ENCODE measurements at regions not wholly inside any gene's neighbourhood (a gene's known extent, or its start where the extent isn't known, plus 50 kb on each side); places are given as distances from the start of the nearest gene placed in this dataset.

DNA sequence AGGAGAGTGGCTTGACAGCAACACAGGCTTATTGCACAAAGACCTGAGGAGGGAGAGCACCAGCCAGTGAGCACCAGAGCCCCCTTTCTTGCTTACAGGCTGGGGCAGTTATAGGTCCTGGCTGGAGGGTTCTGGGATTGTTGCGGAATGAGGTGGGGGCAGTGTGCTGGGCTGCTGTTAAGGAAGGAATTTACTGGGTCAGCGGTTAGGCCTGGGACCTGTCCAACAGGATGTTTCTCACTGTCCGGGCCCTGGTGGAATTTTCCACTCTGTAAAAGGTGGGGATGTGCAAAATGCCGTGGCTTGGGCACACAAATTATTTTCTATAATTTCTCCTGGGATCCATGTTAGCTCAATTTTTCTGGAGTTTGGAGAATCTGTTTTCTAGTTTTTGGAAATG lies 757.3 kb downstream of the TYW1 start:
- Histone ChIP-seq H3K27ac (ENCODE audit: low read depth, low read length, poor library complexity, severe bottlenecking) (no peak overlapping the region), H3K27me3 (replicated peaks; ENCODE audit: insufficient read depth, low read depth, low read length, poor library complexity) (no peaks in the 10 kb centered on the region), H3K9me3 (ENCODE audit: low read depth, low read length, poor library complexity, severe bottlenecking) (no peaks in the 10 kb centered on the region), H3K4me1 (ENCODE audit: insufficient read depth, low read length, poor library complexity, severe bottlenecking) (no peaks in the 10 kb centered on the region), H3K4me3 (ENCODE audit: low read depth, low read length, poor library complexity, severe bottlenecking) (no peak overlapping the region), H3K36me3 (ENCODE audit: insufficient read depth, low read length, poor library complexity, severe bottlenecking) (no peaks in the 10 kb centered on the region)
- TF ChIP-seq EZH2 (IDR thresholded peaks at IDR 0.05; ENCODE audit: borderline replicate concordance, low read depth, low read length, poor library complexity, severe bottlenecking), result no peak
- TF ChIP-seq, protein P1, sequence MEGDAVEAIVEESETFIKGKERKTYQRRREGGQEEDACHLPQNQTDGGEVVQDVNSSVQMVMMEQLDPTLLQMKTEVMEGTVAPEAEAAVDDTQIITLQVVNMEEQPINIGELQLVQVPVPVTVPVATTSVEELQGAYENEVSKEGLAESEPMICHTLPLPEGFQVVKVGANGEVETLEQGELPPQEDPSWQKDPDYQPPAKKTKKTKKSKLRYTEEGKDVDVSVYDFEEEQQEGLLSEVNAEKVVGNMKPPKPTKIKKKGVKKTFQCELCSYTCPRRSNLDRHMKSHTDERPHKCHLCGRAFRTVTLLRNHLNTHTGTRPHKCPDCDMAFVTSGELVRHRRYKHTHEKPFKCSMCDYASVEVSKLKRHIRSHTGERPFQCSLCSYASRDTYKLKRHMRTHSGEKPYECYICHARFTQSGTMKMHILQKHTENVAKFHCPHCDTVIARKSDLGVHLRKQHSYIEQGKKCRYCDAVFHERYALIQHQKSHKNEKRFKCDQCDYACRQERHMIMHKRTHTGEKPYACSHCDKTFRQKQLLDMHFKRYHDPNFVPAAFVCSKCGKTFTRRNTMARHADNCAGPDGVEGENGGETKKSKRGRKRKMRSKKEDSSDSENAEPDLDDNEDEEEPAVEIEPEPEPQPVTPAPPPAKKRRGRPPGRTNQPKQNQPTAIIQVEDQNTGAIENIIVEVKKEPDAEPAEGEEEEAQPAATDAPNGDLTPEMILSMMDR (conservative IDR thresholded peaks at IDR 0.05; ENCODE audit: low read depth, low read length), result no peak
- DNase-seq (ENCODE audit: low spot score), result no peak
- BruUV-seq (replicated peaks), result no TSS peak
- CTCF ChIA-PET, result no interaction called here
- intact Hi-C loops (cut with micrococcal nuclease; ENCODE audit: unreplicated experiment), result no loop called here
- POLR2A ChIA-PET (ENCODE audit: low non-redundant PET), result no interaction called here

DNA sequence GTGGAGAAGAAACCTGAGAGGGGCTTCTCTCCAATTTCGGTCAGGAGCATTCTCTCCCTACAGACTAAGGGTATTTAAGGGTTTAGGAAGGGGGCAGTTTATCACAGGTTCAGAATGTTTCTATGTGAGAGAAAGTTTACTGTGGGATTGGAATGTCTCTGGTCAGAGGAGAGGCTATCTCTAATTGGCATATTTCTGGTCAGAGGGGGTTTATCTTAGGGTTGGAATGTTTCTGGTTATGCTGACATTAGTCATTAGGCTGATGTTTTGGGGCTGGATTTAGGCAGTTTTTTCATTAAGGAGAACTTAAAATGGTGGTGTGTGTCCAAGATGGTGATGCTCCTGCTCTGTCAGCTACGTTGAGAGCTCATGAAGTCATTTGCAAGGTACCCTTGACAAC lies 758.0 kb downstream of the TYW1 start:
- H3K4me1 ChIP-seq (ENCODE audit: insufficient read depth, low read length, poor library complexity, severe bottlenecking), result no peaks in the 10 kb centered on the region
- no peaks in the 10 kb centered on the region for H3K27me3 ChIP-seq (replicated peaks; ENCODE audit: insufficient read depth, low read depth, low read length, poor library complexity)
- intact Hi-C loops (cut with micrococcal nuclease; ENCODE audit: unreplicated experiment), result no loop called here
- no peaks in the 10 kb centered on the region for H3K9me3 ChIP-seq (ENCODE audit: low read depth, low read length, poor library complexity, severe bottlenecking)
- no peak overlapping the region for H3K4me3 ChIP-seq (ENCODE audit: low read depth, low read length, poor library complexity, severe bottlenecking)
- H3K36me3 ChIP-seq (ENCODE audit: insufficient read depth, low read length, poor library complexity, severe bottlenecking), result no peaks in the 10 kb centered on the region
- no peak overlapping the region for H3K27ac ChIP-seq (ENCODE audit: low read depth, low read length, poor library complexity, severe bottlenecking)
- POLR2A ChIA-PET (ENCODE audit: low non-redundant PET), result no interaction called here
- TF ChIP-seq, protein P1 (conservative IDR thresholded peaks at IDR 0.05; ENCODE audit: low read depth, low read length), result no peak
- TF ChIP-seq EZH2 (IDR thresholded peaks at IDR 0.05; ENCODE audit: borderline replicate concordance, low read depth, low read length, poor library complexity, severe bottlenecking), result no peak
- no TSS peak for BruUV-seq (replicated peaks)
- DNase-seq (ENCODE audit: low spot score), result no peak
- CTCF ChIA-PET, result no interaction called here

DNA sequence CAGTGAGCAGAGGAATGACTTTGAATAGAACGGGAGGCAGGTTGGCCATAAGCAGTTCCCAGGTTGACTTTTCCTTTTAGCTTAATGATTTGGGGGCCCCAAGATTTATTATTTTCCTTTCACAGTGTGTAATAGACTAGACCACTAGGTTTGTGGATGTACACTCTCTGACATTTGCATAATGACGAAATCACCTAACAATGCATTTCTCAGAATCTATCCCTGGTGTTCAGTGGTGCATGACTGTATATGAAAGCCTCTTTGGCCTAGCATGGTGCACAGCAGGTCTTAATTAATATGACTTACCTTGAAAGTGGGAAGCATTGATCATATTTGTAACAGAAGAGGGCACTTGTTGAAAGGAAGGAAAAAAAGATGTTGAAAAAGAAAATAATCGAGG lies 761.9 kb downstream of the TYW1 start:
- Histone ChIP-seq H3K27ac (ENCODE audit: low read depth, low read length, poor library complexity, severe bottlenecking) (no peak overlapping the region), H3K4me1 (ENCODE audit: insufficient read depth, low read length, poor library complexity, severe bottlenecking) (no peaks in the 10 kb centered on the region), H3K4me3 (ENCODE audit: low read depth, low read length, poor library complexity, severe bottlenecking) (no peak overlapping the region), H3K27me3 (replicated peaks; ENCODE audit: insufficient read depth, low read depth, low read length, poor library complexity) (no peaks in the 10 kb centered on the region), H3K9me3 (ENCODE audit: low read depth, low read length, poor library complexity, severe bottlenecking) (no peaks in the 10 kb centered on the region), H3K36me3 (ENCODE audit: insufficient read depth, low read length, poor library complexity, severe bottlenecking) (no peaks in the 10 kb centered on the region)
- no peak for DNase-seq (ENCODE audit: low spot score)
- ChIA-PET CTCF (no interaction called here), POLR2A (ENCODE audit: low non-redundant PET) (no interaction called here)
- TF ChIP-seq, protein P1 (conservative IDR thresholded peaks at IDR 0.05; ENCODE audit: low read depth, low read length), result no peak
- no peak for TF ChIP-seq EZH2 (IDR thresholded peaks at IDR 0.05; ENCODE audit: borderline replicate concordance, low read depth, low read length, poor library complexity, severe bottlenecking)
- intact Hi-C loops (cut with micrococcal nuclease; ENCODE audit: unreplicated experiment), result no loop called here
- no TSS peak for BruUV-seq (replicated peaks)

Data from A673 (cell line).